ENCODE measurements at regions not wholly inside any gene's neighbourhood (a gene's known extent, or its start where the extent isn't known, plus 50 kb on each side); places are given as distances from the start of the nearest gene placed in this dataset.

DNA sequence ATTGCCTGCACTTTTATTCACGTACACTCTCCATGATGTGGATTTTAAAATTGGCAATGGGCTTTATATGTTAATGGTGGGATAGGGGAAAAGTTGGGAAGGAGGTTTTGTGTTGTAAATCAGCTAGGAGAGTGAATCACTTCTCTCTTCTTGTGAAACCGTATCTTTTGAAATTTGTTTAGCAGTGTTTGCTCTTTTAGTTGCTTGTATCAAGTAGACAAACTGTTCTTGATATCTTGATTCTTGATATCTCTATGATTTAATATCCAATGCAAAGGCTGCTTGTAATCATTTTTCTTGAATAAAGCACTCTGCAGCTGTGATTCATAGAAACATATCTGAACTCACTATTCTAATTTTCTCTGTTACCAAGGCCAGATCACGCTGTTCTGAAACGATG is 615.1 kb downstream of the CCER1 start:
- WGBS, 2 donors, result 82 to 88% methylated on average over 4 of the region's 4 CpGs
- intact Hi-C loops (cut with DNase I; ENCODE audit: low total_unique reads), result no loop called here
- no peak overlapping the region for H3K4me3 ChIP-seq (ENCODE audit: low read depth, poor library complexity, severe bottlenecking)
- no peak for DNase-seq (ENCODE audit: low spot score in 2 of 2)
- TF ChIP-seq CTCF (IDR thresholded peaks at IDR 0.05), result no peak
- TF ChIP-seq POLR2A (IDR thresholded peaks at IDR 0.05), result no peak

- intact Hi-C loops (cut with DNase I; ENCODE audit: low total_unique reads), result no loop called here
- no peak for TF ChIP-seq POLR2A (IDR thresholded peaks at IDR 0.05)
- TF ChIP-seq CTCF (IDR thresholded peaks at IDR 0.05), result no peak
- H3K4me3 ChIP-seq (ENCODE audit: low read depth, poor library complexity, severe bottlenecking), result no peak overlapping the region
- 82% methylated on average over 2 of the region's 2 CpGs for WGBS, 2 donors
- no peak for DNase-seq (ENCODE audit: low spot score in 2 of 2)
These were observed 616.6 kb downstream of the CCER1 start for GRCh38 chr12:90338365-90338764.

- DNase-seq (ENCODE audit: low spot score in 2 of 2), result no peak
- H3K4me3 ChIP-seq (ENCODE audit: low read depth, poor library complexity, severe bottlenecking), result no peak overlapping the region
- TF ChIP-seq POLR2A (IDR thresholded peaks at IDR 0.05) (no peak), CTCF (IDR thresholded peaks at IDR 0.05) (no peak)
- intact Hi-C loops (cut with DNase I; ENCODE audit: low total_unique reads), result no loop called here
These were observed 618.0 kb downstream of the CCER1 start for GRCh38 chr12:90337018-90337417.

GRCh38 chr12:90335566-90335965 is 619.4 kb downstream of the CCER1 start:
- WGBS, 2 donors, result 81 to 83% methylated on average over 1 of the region's 1 CpG
- no peak overlapping the region for H3K4me3 ChIP-seq (ENCODE audit: low read depth, poor library complexity, severe bottlenecking)
- intact Hi-C loops (cut with DNase I; ENCODE audit: low total_unique reads), result no loop called here
- DNase-seq (ENCODE audit: low spot score in 2 of 2), result no peak
- TF ChIP-seq CTCF (IDR thresholded peaks at IDR 0.05) (no peak), POLR2A (IDR thresholded peaks at IDR 0.05) (no peak)

- no peak for DNase-seq (ENCODE audit: low spot score in 2 of 2)
- intact Hi-C loops (cut with DNase I; ENCODE audit: low total_unique reads), result no loop called here
These were observed 621.0 kb downstream of the CCER1 start for GRCh38 chr12:90333939-90334338.

More at GRCh38 chr12:90333939-90334338, 621.0 kb downstream of the CCER1 start:
- no peak for TF ChIP-seq POLR2A (IDR thresholded peaks at IDR 0.05)
- no peak for TF ChIP-seq CTCF (IDR thresholded peaks at IDR 0.05)
- no peak overlapping the region for H3K4me3 ChIP-seq (ENCODE audit: low read depth, poor library complexity, severe bottlenecking)
